Choroid plexus epithelial cell (primary cell): ENCODE measurements at regions not wholly inside any gene's neighbourhood (a gene's known extent, or its start where the extent isn't known, plus 50 kb on each side); places are given as distances from the start of the nearest gene placed in this dataset.

Experiments
- DNase-seq: peaks from one replicate; pipeline ENCODE4 v3.0.0-alpha.2; 2010; ENCODE audit warnings: low read depth
- H3K4me3 ChIP-seq: 2 replicates; pipeline ENCODE4 v1.5.1; 2011; ENCODE audit warnings: low read depth, mild to moderate bottlenecking, control low read depth, low read length, moderate library complexity
- CTCF ChIP-seq: conservative IDR thresholded peaks from 2 replicates; pipeline ENCODE4 v1.5.1; 2011; ENCODE audit warnings: low read depth, mild to moderate bottlenecking, control low read depth, inconsistent platforms, low read length, moderate library complexity

- no peak for TF ChIP-seq CTCF
- H3K4me3 ChIP-seq, result no peak overlapping the region
Measured at GRCh38 chr5:111859031-111859430, 102.0 kb upstream of the NREP start.

GRCh38 chr5:111857623-111858022 lies 100.6 kb upstream of the NREP start:
- H3K4me3 ChIP-seq, result no peak overlapping the region
- peak; percentile 37 for DNase-seq
- TF ChIP-seq CTCF, result peak; percentile 29

More at GRCh38 chr5:111859031-111859430, 102.0 kb upstream of the NREP start:
- DNase-seq, result peak; percentile 82

GRCh38 chr5:111856876-111857466 lies 100.0 kb upstream of the NREP start:
- no peak for DNase-seq
- no peak for TF ChIP-seq CTCF
- no peak overlapping the region for H3K4me3 ChIP-seq

- DNase-seq, result no peak
- TF ChIP-seq CTCF, result no peak
- no peak overlapping the region for H3K4me3 ChIP-seq
Measured at GRCh38 chr5:111855356-111855755, 98.4 kb upstream of the NREP start.

GRCh38 chr5:111854186-111854585 lies 97.2 kb upstream of the NREP start:
- no peak overlapping the region for H3K4me3 ChIP-seq
- DNase-seq, result peak; percentile 14
- TF ChIP-seq CTCF, result no peak

GRCh38 chr5:111853748-111854147 lies 96.8 kb upstream of the NREP start:
- H3K4me3 ChIP-seq, result no peak overlapping the region
- DNase-seq, result peak; percentile 44
- TF ChIP-seq CTCF, result no peak
